Retinal pigment epithelial cell (primary cell): ENCODE measurements at regions not wholly inside any gene's neighbourhood (a gene's known extent, or its start where the extent isn't known, plus 50 kb on each side); places are given as distances from the start of the nearest gene placed in this dataset.

Experiments
- DNase-seq: peaks from one replicate; pipeline ENCODE4 v3.0.0-alpha.2; 2010; ENCODE audit warnings: low read depth
- H3K4me3 ChIP-seq: 2 replicates; pipeline ENCODE4 v1.5.1; 2011; ENCODE audit warnings: mild to moderate bottlenecking, low read length, control low read depth, moderate library complexity
- CTCF ChIP-seq: conservative IDR thresholded peaks from 2 replicates; pipeline ENCODE4 v1.5.1; 2011; ENCODE audit warnings: low read depth, low read length, control low read depth, inconsistent platforms

- no peak overlapping the region for H3K4me3 ChIP-seq
Observed at GRCh38 chr2:64349131-64349530, 104.8 kb upstream of the LGALSL start.

GRCh38 chr2:64350996-64351395, 103.0 kb upstream of the LGALSL start:
- no peak overlapping the region for H3K4me3 ChIP-seq
- TF ChIP-seq CTCF, result no peak
- DNase-seq, result no peak

More at GRCh38 chr2:64349131-64349530, 104.8 kb upstream of the LGALSL start:
- no peak for TF ChIP-seq CTCF
- DNase-seq, result no peak

GRCh38 chr2:64352292-64352691, 101.7 kb upstream of the LGALSL start:
- no peak for DNase-seq
- H3K4me3 ChIP-seq, result no peak overlapping the region
- no peak for TF ChIP-seq CTCF

GRCh38 chr2:64354857-64355680, 98.9 kb upstream of the LGALSL start:
- TF ChIP-seq CTCF, result no peak
- DNase-seq, result no peak

GRCh38 chr2:64356906-64357305, 97.1 kb upstream of the LGALSL start:
- DNase-seq, result no peak
- no peak overlapping the region for H3K4me3 ChIP-seq
- no peak for TF ChIP-seq CTCF

More at GRCh38 chr2:64354857-64355680, 98.9 kb upstream of the LGALSL start:
- no peak overlapping the region for H3K4me3 ChIP-seq

- H3K4me3 ChIP-seq, result no peak overlapping the region
- no peak for DNase-seq
- no peak for TF ChIP-seq CTCF
Observed at GRCh38 chr2:64359171-64359891, 94.6 kb upstream of the LGALSL start.
